Central memory CD8-positive, alpha-beta T cell (primary cell): ENCODE measurements at regions not wholly inside any gene's neighbourhood (a gene's known extent, or its start where the extent isn't known, plus 50 kb on each side); places are given as distances from the start of the nearest gene placed in this dataset.
"Not testable (repeated sequence)": the region's sequence is repeated elsewhere in the genome, so short reads cannot be mapped to it uniquely, and the experiment has no call there.

ENCODE experiments used
- ATAC-seq: fragments of 150-1000 bp; cut with Tn5 transposase; replicated peaks from 2 replicates; pipeline ENCODE4 v1.10.0; 2022; ENCODE audit warnings: mild to moderate bottlenecking, moderate FRiP score, moderate number of reproducible peaks; ENCODE audit not compliant: poor library complexity, severe bottlenecking; ENCODE audit errors: extremely low read depth
- DNase-seq, 2 donors: peaks; one replicate each; pipeline ENCODE4 v3.0.0; 2021; ENCODE audit warnings: low spot score in 2 of 2
- H3K27ac Mint-ChIP-seq: one replicate; pipeline ENCODE4 v1.8.0; 2022; ENCODE audit warnings: low read depth, mild to moderate bottlenecking, moderate library complexity, mixed read lengths
- H3K27me3 Mint-ChIP-seq: one replicate; pipeline ENCODE4 v1.8.0; 2022; ENCODE audit warnings: mixed read lengths
- H3K36me3 Mint-ChIP-seq: one replicate; pipeline ENCODE4 v1.8.0; 2022; ENCODE audit warnings: mild to moderate bottlenecking, moderate library complexity, mixed read lengths; ENCODE audit not compliant: insufficient read depth
- H3K4me1 Mint-ChIP-seq: one replicate; pipeline ENCODE4 v1.8.0; 2022; ENCODE audit warnings: mixed read lengths
- H3K4me3 Mint-ChIP-seq: one replicate; pipeline ENCODE4 v1.8.0; 2022; ENCODE audit warnings: mild to moderate bottlenecking, moderate library complexity, mixed read lengths
- H3K9me3 Mint-ChIP-seq: one replicate; pipeline ENCODE4 v1.8.0; 2022; ENCODE audit warnings: mixed read lengths

GRCh38 chr7:152923711-152924110 is 164.2 kb downstream of the ACTR3B start:
- DNase-seq (no peak), ATAC-seq (no peak)
- peaks cover 2% of the 10 kb centered on the region for H3K36me3 Mint-ChIP-seq
- no peaks in the 10 kb centered on the region for H3K4me1 Mint-ChIP-seq
- H3K27ac Mint-ChIP-seq = no peak overlapping the region
- H3K27me3 Mint-ChIP-seq = peaks cover 55% of the 10 kb centered on the region
- H3K9me3 Mint-ChIP-seq = peaks cover 12% of the 10 kb centered on the region
- no peak overlapping the region for H3K4me3 Mint-ChIP-seq

DNA sequence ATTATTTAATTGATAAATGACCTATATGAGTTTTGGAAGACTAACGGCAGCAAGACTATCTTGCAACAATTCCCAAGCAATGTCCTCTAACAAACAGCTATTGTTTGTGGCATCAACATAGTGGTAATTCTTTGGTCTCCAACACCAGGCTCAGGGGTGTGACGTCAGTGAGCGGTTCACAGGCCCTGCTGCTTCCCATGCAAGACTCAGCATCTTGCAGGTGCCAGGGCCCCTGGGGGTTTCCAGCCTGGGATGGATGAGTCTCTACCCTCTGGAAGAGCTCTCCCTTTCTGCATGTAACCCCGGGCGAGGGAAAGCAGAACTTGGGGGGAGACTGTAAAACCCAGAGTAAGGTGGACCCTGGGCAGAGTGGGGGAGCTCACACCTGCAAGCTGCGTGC is 164.7 kb downstream of the ACTR3B start:
- Mint-ChIP-seq H3K36me3 (peaks cover 2% of the 10 kb centered on the region), H3K27ac (no peak overlapping the region), H3K4me3 (no peak overlapping the region), H3K4me1 (no peaks in the 10 kb centered on the region), H3K9me3 (peaks cover 16% of the 10 kb centered on the region), H3K27me3 (peaks cover 55% of the 10 kb centered on the region)
- ATAC-seq (no peak), DNase-seq (no peak)

DNA sequence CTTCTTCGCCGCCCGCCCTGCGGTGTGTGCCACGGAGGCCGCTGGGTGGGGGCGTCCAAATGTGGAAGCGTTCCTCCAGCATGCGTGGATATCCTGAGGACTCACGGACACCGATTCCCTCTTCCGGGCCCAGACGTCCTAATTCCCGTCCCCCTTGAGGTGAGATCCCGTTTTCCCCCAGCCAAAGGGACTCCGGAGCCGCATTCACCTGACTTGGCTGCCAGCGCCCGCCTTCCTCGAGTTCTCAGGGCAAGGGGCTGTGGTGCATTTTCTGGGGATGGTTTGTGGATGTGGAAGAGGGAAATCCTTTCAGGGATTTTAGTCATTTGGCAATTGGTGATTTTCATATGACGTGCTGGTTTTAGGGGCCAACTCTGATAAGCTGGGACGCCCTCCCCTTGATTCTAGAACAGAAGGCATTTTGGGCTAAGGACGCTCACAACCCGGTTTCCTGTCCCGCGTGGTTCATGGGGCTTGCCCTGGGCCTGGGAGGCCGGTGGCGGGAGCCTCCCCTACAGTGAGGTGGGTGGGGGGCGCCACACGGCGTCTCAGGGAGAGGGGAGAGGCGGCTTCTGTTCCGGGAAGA is 165.4 kb downstream of the ACTR3B start:
- no peaks in the 10 kb centered on the region for H3K4me1 Mint-ChIP-seq
- H3K27ac Mint-ChIP-seq = no peak overlapping the region
- DNase-seq = no peak
- peaks cover 53% of the 10 kb centered on the region for H3K27me3 Mint-ChIP-seq
- H3K36me3 Mint-ChIP-seq = peaks cover 2% of the 10 kb centered on the region
- no peak overlapping the region for H3K4me3 Mint-ChIP-seq
- ATAC-seq = no peak
- peaks cover 19% of the 10 kb centered on the region for H3K9me3 Mint-ChIP-seq

- peaks cover 20% of the 10 kb centered on the region for H3K9me3 Mint-ChIP-seq
- no peak overlapping the region for H3K4me3 Mint-ChIP-seq
- H3K36me3 Mint-ChIP-seq = peaks cover 2% of the 10 kb centered on the region
- no peak overlapping the region for H3K27ac Mint-ChIP-seq
- peaks cover 47% of the 10 kb centered on the region for H3K27me3 Mint-ChIP-seq
- DNase-seq (no peak), ATAC-seq (no peak)
- H3K4me1 Mint-ChIP-seq = no peaks in the 10 kb centered on the region
Measured at GRCh38 chr7:152925412-152926147, 166.0 kb downstream of the ACTR3B start.

- Mint-ChIP-seq H3K4me3 (no peak overlapping the region), H3K9me3 (peaks cover 11% of the 10 kb centered on the region), H3K4me1 (no peaks in the 10 kb centered on the region), H3K27ac (no peak overlapping the region), H3K36me3 (no peaks in the 10 kb centered on the region), H3K27me3 (no peaks in the 10 kb centered on the region)
- no peak for ATAC-seq
- no peak for DNase-seq
Measured at GRCh38 chr7:152931633-152932032, 172.1 kb downstream of the ACTR3B start.

DNA sequence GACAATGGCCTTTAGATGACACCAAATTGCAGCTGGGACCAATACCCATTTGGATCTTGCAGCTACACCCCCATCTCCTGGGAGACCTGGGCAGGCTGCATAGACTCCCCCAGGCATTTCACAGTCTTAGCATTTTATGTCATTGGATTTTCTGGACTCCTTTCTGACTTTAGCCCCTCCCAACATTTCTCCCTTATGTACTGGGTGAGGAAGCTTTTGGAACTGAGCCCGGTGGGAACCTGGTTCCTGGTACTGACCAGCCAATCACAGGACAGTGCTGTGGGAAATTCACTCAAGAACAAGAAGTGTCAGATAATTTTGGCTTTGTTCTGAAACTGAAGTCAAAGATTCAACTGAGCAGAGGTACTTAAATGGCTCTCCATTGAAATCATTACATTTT is 177.7 kb downstream of the ACTR3B start:
- H3K9me3 Mint-ChIP-seq = no peaks in the 10 kb centered on the region
- H3K36me3 Mint-ChIP-seq = no peaks in the 10 kb centered on the region
- H3K4me3 Mint-ChIP-seq = no peak overlapping the region
- peaks cover 8% of the 10 kb centered on the region for H3K27me3 Mint-ChIP-seq
- no peaks in the 10 kb centered on the region for H3K4me1 Mint-ChIP-seq
- H3K27ac Mint-ChIP-seq = no peak overlapping the region
- DNase-seq (no peak), ATAC-seq (no peak)

DNA sequence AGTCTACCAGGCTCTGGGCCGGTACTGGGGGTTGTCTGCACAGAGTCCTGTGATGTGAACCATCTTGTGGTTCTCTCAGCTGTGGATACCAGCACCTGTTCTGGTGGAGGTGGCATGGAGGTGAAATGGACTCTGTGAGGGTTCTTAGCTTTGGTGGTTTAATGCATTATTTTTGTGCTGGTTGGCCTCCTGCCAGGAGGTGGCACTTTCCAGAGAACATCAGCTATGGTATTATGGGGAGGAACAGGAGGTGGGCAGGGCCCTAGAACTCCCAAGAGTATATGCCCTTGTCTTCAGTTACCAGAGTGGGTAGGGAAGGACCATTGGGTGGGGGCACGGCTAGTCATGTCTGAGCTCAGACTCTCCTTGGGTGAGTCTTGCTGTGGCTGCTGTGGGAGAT is 187.1 kb downstream of the ACTR3B start:
- DNase-seq, H3K27ac Mint-ChIP-seq, H3K4me1 Mint-ChIP-seq, ATAC-seq, H3K4me3 Mint-ChIP-seq, H3K9me3 Mint-ChIP-seq, H3K36me3 Mint-ChIP-seq: not testable (repeated sequence)
- H3K27me3 Mint-ChIP-seq = peaks cover 38% of the 10 kb centered on the region

DNA sequence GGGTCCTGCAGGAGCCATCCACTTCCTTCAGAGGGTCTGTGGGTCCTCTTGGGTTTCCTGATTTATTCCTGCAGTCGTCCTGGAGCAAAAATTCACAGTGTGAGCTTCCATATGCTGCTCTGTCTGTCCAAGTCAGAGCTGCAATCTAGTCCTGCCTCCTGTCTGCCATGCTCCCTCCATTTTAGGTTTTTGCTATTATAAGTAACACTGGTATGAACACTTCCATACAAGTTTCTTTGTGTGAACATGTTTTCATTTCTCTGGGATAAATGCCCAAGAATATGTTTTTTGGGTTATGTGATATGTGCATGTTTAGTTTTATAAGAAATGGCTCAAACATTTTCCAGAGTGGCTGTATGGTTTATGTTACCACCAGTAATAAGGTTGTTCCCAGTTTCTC is 188.1 kb downstream of the ACTR3B start:
- Mint-ChIP-seq H3K27ac (no peak overlapping the region), H3K4me1 (no peaks in the 10 kb centered on the region), H3K9me3 (peaks cover 5% of the 10 kb centered on the region), H3K36me3 (no peaks in the 10 kb centered on the region), H3K4me3 (no peak overlapping the region), H3K27me3 (peaks cover 28% of the 10 kb centered on the region)
- no peak for ATAC-seq
- DNase-seq = no peak

DNA sequence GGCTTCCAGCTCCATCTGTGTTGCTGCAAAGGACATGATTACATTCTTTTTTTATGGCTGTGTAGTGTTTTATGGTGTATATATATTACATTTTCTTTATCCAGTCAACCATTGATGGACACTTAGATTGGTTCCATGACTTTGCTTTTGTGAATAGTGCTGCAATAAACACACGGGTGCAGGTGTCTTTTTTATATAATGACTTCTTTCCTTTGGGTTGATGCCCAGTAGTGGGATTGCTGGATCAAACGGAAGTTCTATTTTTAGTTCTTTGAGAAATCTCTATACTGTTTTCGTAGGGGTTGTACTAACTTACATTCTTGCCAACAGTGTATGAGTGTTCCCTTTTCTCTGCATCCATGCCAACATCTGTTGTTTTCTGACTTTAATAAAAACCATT is 189.7 kb downstream of the ACTR3B start:
- Mint-ChIP-seq H3K4me3 (no peak overlapping the region), H3K4me1 (no peaks in the 10 kb centered on the region), H3K27ac (no peak overlapping the region), H3K9me3 (peaks cover 5% of the 10 kb centered on the region), H3K27me3 (peaks cover 22% of the 10 kb centered on the region), H3K36me3 (no peaks in the 10 kb centered on the region)
- no peak for ATAC-seq
- DNase-seq = no peak

DNA sequence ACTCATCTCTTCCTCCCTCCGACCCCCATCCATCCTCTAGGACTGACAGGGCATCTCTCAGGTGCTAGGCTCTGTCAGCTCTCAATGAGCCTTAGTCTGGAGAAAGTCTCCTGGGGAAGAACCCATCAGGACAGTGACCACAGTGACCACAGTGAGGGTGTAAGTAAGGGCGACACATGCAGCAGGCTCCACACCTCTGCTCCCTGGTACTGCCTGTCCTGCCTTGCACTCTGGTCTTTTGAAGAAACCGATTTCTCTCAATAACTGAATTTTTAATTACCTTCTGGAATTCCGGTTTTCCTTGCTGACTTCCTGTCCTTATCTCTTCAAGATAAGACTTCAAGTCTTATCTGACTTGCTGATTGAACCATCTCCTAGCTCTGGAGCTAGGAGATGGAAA is 190.2 kb downstream of the ACTR3B start:
- Mint-ChIP-seq H3K4me3 (no peak overlapping the region), H3K9me3 (peaks cover 5% of the 10 kb centered on the region), H3K36me3 (no peaks in the 10 kb centered on the region), H3K27ac (no peak overlapping the region), H3K27me3 (peaks cover 17% of the 10 kb centered on the region), H3K4me1 (no peaks in the 10 kb centered on the region)
- ATAC-seq (no peak), DNase-seq (no peak)

DNA sequence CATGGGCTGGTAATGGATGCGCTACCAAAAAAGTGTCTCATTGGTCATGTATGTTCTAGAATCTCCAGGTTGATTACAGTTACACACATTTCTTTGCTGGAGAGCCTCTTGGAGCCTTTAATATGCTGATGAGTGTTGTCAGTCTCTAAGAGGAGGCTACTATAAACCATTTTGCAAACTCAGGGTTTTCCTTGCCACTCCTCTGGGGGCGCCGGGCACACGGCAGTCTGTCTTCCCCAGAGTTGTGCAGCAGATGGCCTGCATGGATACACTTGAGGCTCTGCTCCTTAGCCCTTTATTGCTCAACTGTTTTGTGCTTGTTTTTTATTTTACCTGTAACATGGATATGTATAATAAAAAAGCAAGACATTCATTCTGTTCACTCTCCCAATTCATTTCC is 196.5 kb downstream of the ACTR3B start:
- Mint-ChIP-seq H3K9me3 (peaks cover 14% of the 10 kb centered on the region), H3K4me1 (no peaks in the 10 kb centered on the region), H3K27me3 (peaks cover 7% of the 10 kb centered on the region), H3K4me3 (no peak overlapping the region), H3K36me3 (no peaks in the 10 kb centered on the region), H3K27ac (no peak overlapping the region)
- no peak for ATAC-seq
- no peak for DNase-seq

DNA sequence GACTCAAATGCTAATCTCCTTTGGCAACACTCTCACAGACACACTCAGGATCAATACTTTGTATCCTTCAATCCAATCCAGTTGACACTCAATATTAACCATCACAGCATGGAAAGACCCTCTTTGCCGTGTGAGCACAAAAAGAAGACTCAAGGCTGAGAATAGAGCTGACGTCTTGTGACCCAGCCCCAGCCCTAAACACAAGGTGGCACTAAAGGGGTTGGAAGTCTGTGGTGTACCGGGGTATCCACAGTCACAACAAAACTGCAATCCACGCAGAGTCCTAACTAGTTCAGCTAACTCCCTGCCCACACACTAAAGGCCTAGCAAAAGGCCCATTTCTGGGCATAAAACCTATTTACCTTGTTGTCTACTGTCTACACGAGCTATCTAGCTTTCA is 200.1 kb downstream of the ACTR3B start:
- Mint-ChIP-seq H3K27me3 (peaks cover 7% of the 10 kb centered on the region), H3K4me3 (no peak overlapping the region), H3K9me3 (peaks cover 10% of the 10 kb centered on the region), H3K27ac (no peak overlapping the region), H3K4me1 (no peaks in the 10 kb centered on the region), H3K36me3 (no peaks in the 10 kb centered on the region)
- no peak for ATAC-seq
- DNase-seq = no peak

DNA sequence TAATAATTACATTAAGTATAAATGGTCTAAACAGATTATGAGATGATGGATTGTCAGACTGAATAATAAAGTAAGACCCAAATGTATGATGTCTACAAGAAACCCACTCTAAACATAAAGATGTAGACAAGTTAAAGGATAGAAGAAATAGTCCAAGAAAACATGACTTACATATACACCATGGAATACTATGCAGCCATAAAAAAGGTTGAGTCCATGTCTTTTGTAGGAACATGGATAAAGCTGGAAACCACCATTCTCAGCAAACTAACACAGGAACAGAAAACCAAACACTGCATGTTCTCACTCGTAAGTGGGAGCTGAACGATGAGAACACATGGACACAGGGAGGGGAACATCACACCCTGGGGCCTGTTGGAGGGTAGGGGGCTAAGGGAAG is 202.2 kb downstream of the ACTR3B start:
- ATAC-seq, H3K27me3 Mint-ChIP-seq, H3K4me3 Mint-ChIP-seq, H3K27ac Mint-ChIP-seq, H3K9me3 Mint-ChIP-seq, H3K4me1 Mint-ChIP-seq, H3K36me3 Mint-ChIP-seq, DNase-seq: not testable (repeated sequence)
